Pancreas (tissue), 10 donors: ENCODE measurements at regions not wholly inside any gene's neighbourhood (a gene's known extent, or its start where the extent isn't known, plus 50 kb on each side); places are given as distances from the start of the nearest gene placed in this dataset.

ENCODE experiments used
- ATAC-seq, 4 donors: fragments of 200-7000 bp; cut with Tn5 transposase; one replicate each; pipeline versions ENCODE4 v1.8.0 to v1.9.1; 2020; ENCODE audit warnings: mild to moderate bottlenecking in 4 of 4, moderate library complexity in 4 of 4
- DNase-seq, 6 donors: peaks; one replicate each; pipeline ENCODE4 v3.0.0-alpha.2; 2020
- FAIRE-seq: peaks from 2 replicates; lab custom pipeline; 2012; peaks lifted over from hg19 to GRCh38; lab: Jason Lieb, UNC
- H3K27ac ChIP-seq, 4 donors: fragments of 200-600 bp; sonication (generic); 1 replicate in 3 of 4; 2 replicates in 1 of 4; pipeline versions ENCODE4 v1.5.0 to v1.8.0; 2020
- H3K27me3 ChIP-seq, 4 donors: fragments of 200-600 bp; one replicate each; pipeline ENCODE4 v1.8.0; 2021
- H3K36me3 ChIP-seq, 3 donors: fragments of 200-600 bp; sonication (generic) in 1 of 3; one replicate each; pipeline versions ENCODE4 v1.5.0 to v1.8.0; 2020 to 2021
- H3K4me1 ChIP-seq, 3 donors: fragments of 200-600 bp; one replicate each; pipeline ENCODE4 v1.8.0; 2021
- H3K4me3 ChIP-seq, 4 donors: fragments of 200-600 bp; sonication (generic) in 2 of 4; one replicate each; pipeline versions ENCODE4 v1.5.0 to v1.8.0; 2020 to 2021
- H3K9me3 ChIP-seq, 4 donors: fragments of 200-600 bp; one replicate each; pipeline ENCODE4 v1.8.0; 2021
- CTCF ChIP-seq, 4 donors: fragments of 200-600 bp; sonication (generic) in 3 of 4; IDR thresholded peaks; one replicate each; pipeline versions ENCODE4 v1.5.0 to v1.8.0; 2021; ENCODE audit warnings: antibody characterized with exemption in 4 of 4
- WGBS, 2 donors: extraction: QIAGEN DNeasy Blood & Tissue Kit; methylation state at CpG; one replicate each; pipeline ENCODE4 v1.1.7; 2013; 5-methylcytosine and 5-hydroxymethylcytosine counted together
- intact Hi-C, 3 donors: fragments of 100-400 bp; cut with DNase I; formaldehyde crosslinking; loops; one replicate each; pipeline versions ENCODE4 v1.11.1 to v1.14.2; 2022
- donor health status: healthy with polysubstance abuse.
- donor health status: DM: no; HTN: no; CAD: no; lungs with moderate emphysema.
- donor health status: DM: no; HTN: no; CAD: no.
- donor health status: control.
- donor health status: control.
- donor health status: Bipolar disorder and iron deficiency.
- donor health status: DM: yes; HTN: yes; CAD: no.
- donor health status: DM: no; HTN: no; CAD: no.
- donor health status: DM: no; HTN: no; CAD: no.
- donor health status: DM: yes; HTN: yes; CAD: no.

DNA sequence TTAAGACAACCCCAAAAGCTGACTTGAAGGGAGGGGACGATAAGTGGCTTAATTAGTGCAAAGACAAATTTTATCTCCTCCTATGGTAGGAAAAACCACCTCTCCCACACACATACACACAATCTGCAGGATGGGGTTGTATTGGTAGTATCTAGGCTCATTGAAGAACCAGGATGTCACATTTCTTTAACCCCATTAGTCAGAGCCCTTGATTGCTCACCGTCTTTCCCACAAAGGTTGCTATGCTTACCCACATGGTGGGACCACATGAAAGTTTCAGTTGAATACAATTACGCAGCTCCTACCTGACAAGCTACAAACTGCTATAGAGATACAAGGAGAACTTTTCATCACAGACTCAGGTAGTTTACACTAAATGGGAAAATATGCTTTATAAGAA, 765.0 kb upstream of the CELF4 start:
- Histone ChIP-seq H3K27ac (no peak overlapping the region), H3K4me1 (no peaks in the 10 kb centered on the region), H3K27me3 (no peaks in the 10 kb centered on the region), H3K9me3 (no peaks in the 10 kb centered on the region), H3K36me3 (no peaks in the 10 kb centered on the region), H3K4me3 (no peak overlapping the region)
- TF ChIP-seq CTCF (IDR thresholded peaks at IDR 0.05), result no peak
- intact Hi-C loops, result no loop called here
- WGBS, 2 donors, result 57 to 59% methylated on average over 3 of the region's 3 CpGs
- DNase-seq, result no peak
- no peak for FAIRE-seq
- no peak for ATAC-seq

GRCh38 chr18:38329145-38329544, 763.5 kb upstream of the CELF4 start:
- Histone ChIP-seq H3K9me3 (no peaks in the 10 kb centered on the region), H3K4me3 (no peak overlapping the region), H3K36me3 (no peaks in the 10 kb centered on the region), H3K4me1 (no peaks in the 10 kb centered on the region), H3K27ac (no peak overlapping the region), H3K27me3 (no peaks in the 10 kb centered on the region)
- no peak for DNase-seq
- no peak for FAIRE-seq
- no peak for TF ChIP-seq CTCF (IDR thresholded peaks at IDR 0.05)
- no peak for ATAC-seq
- intact Hi-C loops, result no loop called here

- no peak for FAIRE-seq
- no peak overlapping the region for H3K27ac ChIP-seq
- no peaks in the 10 kb centered on the region for H3K27me3 ChIP-seq
These were observed 756.6 kb upstream of the CELF4 start for GRCh38 chr18:38322206-38322605.

GRCh38 chr18:38321262-38321661, 755.7 kb upstream of the CELF4 start:
- Histone ChIP-seq H3K27me3 (no peaks in the 10 kb centered on the region), H3K9me3 (no peaks in the 10 kb centered on the region), H3K4me3 (no peak overlapping the region), H3K36me3 (no peaks in the 10 kb centered on the region), H3K4me1 (no peaks in the 10 kb centered on the region), H3K27ac (no peak overlapping the region)
- FAIRE-seq (no peak), ATAC-seq (no peak), DNase-seq (no peak)
- WGBS, 2 donors, result 32% methylated on average over 3 of the region's 3 CpGs
- intact Hi-C loops, result no loop called here
- no peak for TF ChIP-seq CTCF (IDR thresholded peaks at IDR 0.05)

More at GRCh38 chr18:38322206-38322605, 756.6 kb upstream of the CELF4 start:
- Histone ChIP-seq H3K4me1 (no peaks in the 10 kb centered on the region), H3K4me3 (no peak overlapping the region), H3K9me3 (no peaks in the 10 kb centered on the region), H3K36me3 (no peaks in the 10 kb centered on the region)
- 28 to 29% methylated on average over 1 of the region's 1 CpG for WGBS, 2 donors
- no peak for TF ChIP-seq CTCF (IDR thresholded peaks at IDR 0.05)
- intact Hi-C loops, result no loop called here
- ATAC-seq (no peak), DNase-seq (no peak)

GRCh38 chr18:38318416-38318815, 752.8 kb upstream of the CELF4 start:
- no peak for TF ChIP-seq CTCF (IDR thresholded peaks at IDR 0.05)
- ATAC-seq, result no peak

More at GRCh38 chr18:38318416-38318815, 752.8 kb upstream of the CELF4 start:
- no peak for DNase-seq
- intact Hi-C loops, result no loop called here
- FAIRE-seq, result no peak
- Histone ChIP-seq H3K4me3 (no peak overlapping the region), H3K36me3 (no peaks in the 10 kb centered on the region), H3K27ac (no peak overlapping the region), H3K4me1 (no peaks in the 10 kb centered on the region), H3K27me3 (no peaks in the 10 kb centered on the region), H3K9me3 (no peaks in the 10 kb centered on the region)
